ENCODE measurements at regions not wholly inside any gene's neighbourhood (a gene's known extent, or its start where the extent isn't known, plus 50 kb on each side); places are given as distances from the start of the nearest gene placed in this dataset.
A peak's percentile ranks its signal among the peaks of the same experiment; 100 is the strongest.

GRCh38 chr18:73835656-73836364 lies 311.8 kb downstream of the FBXO15 start:
- intact Hi-C loops (cut with DNase I; ENCODE audit: low total_unique reads): no loop called here
- WGBS, 2 donors: 68 to 78% methylated on average over 8 of the region's 8 CpGs
- no peak for DNase-seq (ENCODE audit: low spot score in 2 of 2)
- no peak for TF ChIP-seq CTCF (IDR thresholded peaks at IDR 0.05)
- no peak for TF ChIP-seq POLR2A (IDR thresholded peaks at IDR 0.05)
- no peak overlapping the region for H3K4me3 ChIP-seq (ENCODE audit: low read depth, poor library complexity, severe bottlenecking)

- intact Hi-C loops (cut with DNase I; ENCODE audit: low total_unique reads): no loop called here
- TF ChIP-seq POLR2A (IDR thresholded peaks at IDR 0.05) (no peak), CTCF (IDR thresholded peaks at IDR 0.05) (no peak)
- DNase-seq (ENCODE audit: low spot score in 2 of 2): no peak
- no peak overlapping the region for H3K4me3 ChIP-seq (ENCODE audit: low read depth, poor library complexity, severe bottlenecking)
- 81 to 83% methylated on average over 3 of the region's 3 CpGs for WGBS, 2 donors
Observed at GRCh38 chr18:73835039-73835438, 312.6 kb downstream of the FBXO15 start.

DNA sequence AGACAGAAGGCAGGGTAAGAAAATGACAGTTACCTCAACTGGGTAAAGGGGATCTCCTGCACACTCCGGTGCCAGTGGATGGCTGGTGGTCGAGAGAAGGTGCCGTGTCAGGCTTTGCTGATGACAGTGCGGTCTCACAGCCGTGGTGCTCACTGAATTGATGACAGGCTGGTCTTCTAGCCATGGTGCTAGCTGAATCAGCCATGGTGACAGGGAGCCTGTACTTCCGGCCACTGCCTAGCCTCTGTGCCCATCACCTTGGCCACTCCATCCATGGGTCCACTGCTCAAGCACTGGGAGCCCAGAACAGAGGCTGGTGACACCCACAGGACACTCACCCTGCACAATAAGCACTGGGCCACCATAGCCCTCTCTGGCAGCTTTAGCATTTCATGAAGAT lies 315.9 kb downstream of the FBXO15 start:
- H3K4me3 ChIP-seq (ENCODE audit: low read depth, poor library complexity, severe bottlenecking): no peak overlapping the region
- intact Hi-C loops (cut with DNase I; ENCODE audit: low total_unique reads): no loop called here
- WGBS, 2 donors: 88 to 91% methylated on average over 5 to 6 of the region's 6 CpGs
- TF ChIP-seq POLR2A (IDR thresholded peaks at IDR 0.05) (no peak), CTCF (IDR thresholded peaks at IDR 0.05) (no peak)
- DNase-seq (ENCODE audit: low spot score in 2 of 2): peak in 1 of 2 donors; percentile 70

DNA sequence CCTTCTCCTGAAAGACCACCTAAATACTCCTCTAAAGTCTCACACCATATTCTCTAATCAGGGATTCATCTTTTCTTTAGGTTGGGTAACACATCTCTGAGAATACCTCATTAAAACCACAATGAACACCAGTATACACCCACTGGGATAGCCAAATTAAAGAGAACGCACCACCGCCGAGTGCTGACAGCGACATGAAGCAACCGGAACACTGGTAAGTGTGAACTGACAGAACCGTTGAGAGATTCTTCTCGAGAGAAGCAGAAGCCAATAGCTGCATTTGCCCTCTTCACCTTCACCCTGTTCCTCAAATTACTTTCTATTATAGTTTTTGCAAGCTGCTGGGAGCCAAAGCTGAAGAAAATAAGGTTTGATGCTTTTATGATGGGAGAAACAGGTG lies 318.5 kb downstream of the FBXO15 start:
- no peak for DNase-seq (ENCODE audit: low spot score in 2 of 2)
- TF ChIP-seq POLR2A (IDR thresholded peaks at IDR 0.05) (no peak), CTCF (IDR thresholded peaks at IDR 0.05) (no peak)
- intact Hi-C loops (cut with DNase I; ENCODE audit: low total_unique reads): no loop called here
- 93 to 96% methylated on average over 7 of the region's 7 CpGs for WGBS, 2 donors
- H3K4me3 ChIP-seq (ENCODE audit: low read depth, poor library complexity, severe bottlenecking): no peak overlapping the region

DNA sequence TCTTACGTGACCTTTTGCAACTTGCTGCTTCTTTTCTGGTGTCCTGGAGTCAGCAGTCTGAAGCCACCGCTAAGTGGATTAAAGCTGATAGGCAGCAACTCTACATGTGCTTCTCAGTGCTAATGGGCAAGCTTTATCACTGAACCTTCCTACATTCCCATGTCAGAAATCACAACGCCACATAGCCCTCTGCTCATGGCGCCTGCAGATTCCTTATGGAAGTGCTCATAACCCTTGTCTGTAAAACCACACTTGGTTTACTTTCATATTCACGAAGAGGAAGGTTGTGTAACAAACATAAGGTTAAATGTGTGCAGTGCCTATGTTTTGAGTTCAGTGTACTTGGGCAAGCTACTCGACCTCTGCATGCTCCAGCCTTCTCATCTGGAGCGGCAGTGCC lies 319.8 kb downstream of the FBXO15 start:
- intact Hi-C loops (cut with DNase I; ENCODE audit: low total_unique reads): no loop called here
- WGBS, 2 donors: 85 to 88% methylated on average over 7 of the region's 7 CpGs
- DNase-seq (ENCODE audit: low spot score in 2 of 2): no peak
- H3K4me3 ChIP-seq (ENCODE audit: low read depth, poor library complexity, severe bottlenecking): no peak overlapping the region
- TF ChIP-seq CTCF (IDR thresholded peaks at IDR 0.05) (no peak), POLR2A (IDR thresholded peaks at IDR 0.05) (no peak)

- no peak for TF ChIP-seq POLR2A (IDR thresholded peaks at IDR 0.05)
- TF ChIP-seq CTCF (IDR thresholded peaks at IDR 0.05): no peak
- no peak overlapping the region for H3K4me3 ChIP-seq (ENCODE audit: low read depth, poor library complexity, severe bottlenecking)
- intact Hi-C loops (cut with DNase I; ENCODE audit: low total_unique reads): no loop called here
- no peak for DNase-seq (ENCODE audit: low spot score in 2 of 2)
- WGBS, 2 donors: 53 to 58% methylated on average over 2 of the region's 2 CpGs
Observed at GRCh38 chr18:73826098-73826497, 321.5 kb downstream of the FBXO15 start.
